Inflammatory macrophage treated with lipopolysaccharide for 4 hours (primary cell): ENCODE measurements at regions not wholly inside any gene's neighbourhood (a gene's known extent, or its start where the extent isn't known, plus 50 kb on each side); places are given as distances from the start of the nearest gene placed in this dataset.

Source experiments
- DNase-seq: peaks from one replicate; pipeline ENCODE4 v3.0.0-alpha.2; 2020

DNA sequence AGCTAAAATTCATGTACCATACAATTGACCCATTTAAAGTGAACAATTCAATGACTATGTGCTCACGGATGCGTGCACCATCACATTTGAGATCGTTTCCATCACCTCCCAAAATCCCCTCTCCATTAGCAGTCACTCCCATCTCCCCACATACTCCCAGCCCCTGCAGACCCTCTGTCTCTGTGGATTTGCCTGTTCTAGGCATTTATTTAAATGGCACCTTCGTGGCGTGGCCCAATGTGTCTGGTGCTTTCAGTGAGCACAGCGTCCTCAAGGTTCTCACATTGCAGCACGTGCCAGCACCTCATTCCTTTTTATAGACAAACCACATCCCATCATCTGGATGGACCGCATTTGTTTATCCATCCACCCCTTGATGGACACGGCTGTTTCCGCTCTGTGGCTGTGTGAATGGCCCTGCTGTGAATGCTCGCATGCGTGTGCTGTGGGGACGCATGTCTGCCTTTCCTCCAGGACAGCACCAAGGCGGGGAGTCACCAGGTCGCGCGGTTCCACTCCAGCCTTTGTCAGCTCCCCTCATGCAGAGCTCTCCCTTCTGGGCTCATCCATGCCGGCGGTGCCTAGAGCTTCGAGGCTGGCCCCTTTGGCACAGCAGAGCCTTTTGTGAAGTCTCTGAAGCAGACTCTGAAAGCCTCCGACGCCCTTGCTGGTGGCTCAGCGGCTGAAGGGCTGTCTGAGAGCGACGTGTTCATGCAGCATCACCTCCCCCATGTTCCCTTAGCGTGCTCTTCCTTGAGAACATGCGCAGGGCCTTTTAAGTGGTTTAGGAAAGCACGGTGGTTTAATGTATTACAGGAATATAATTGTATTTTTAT, 184.4 kb downstream of the KIF26A start:
- no peak for DNase-seq

DNA sequence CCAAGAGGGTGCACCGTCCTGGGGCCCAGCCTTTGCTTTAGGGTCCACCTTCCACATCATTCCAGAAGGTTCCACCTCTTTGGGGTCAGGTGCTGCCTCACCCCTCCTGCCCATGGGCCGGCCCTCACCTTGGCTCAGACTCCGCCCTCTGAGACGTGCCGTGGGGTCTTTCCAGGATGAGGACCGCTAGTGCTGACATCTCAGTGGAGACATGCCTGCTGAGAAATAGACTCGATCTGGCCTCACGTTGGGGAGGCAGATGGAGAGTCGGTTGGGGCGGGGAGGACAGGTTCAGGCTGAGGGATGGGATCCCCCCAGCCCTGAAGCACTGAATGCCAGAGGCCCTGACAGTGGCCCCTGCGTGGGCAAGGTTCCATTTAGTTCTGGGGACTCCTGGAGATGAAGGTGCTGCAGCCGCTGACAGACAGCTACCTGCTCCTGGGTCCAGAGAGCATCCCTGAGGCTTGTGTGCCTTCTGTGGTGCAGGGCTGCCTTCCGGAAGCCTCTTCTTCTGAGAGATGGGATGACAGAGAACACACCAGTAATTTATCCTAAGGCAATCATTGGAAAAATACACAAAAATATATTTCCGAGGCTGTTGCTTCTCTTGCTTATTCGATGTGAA, 185.3 kb downstream of the KIF26A start:
- DNase-seq = no peak

DNA sequence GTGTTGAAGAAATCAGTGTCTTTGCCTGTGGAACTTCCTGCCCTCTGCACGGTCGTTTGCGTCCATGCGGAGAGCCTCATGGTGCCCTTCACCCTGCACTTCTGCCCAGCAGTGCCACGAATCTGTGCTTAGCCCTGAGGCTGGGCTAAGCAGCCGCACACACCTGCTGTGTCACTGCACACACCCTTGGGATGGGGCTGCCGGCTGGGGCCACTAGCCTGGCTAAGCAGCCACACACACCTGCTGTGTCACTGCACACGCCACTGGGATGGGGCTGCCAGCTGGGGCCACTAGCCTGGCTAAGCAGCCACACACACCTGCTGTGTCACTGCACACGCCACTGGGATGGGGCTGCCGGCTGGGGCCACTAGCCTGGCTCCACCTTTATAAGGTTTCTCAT, 188.5 kb downstream of the KIF26A start:
- DNase-seq = no peak

DNA sequence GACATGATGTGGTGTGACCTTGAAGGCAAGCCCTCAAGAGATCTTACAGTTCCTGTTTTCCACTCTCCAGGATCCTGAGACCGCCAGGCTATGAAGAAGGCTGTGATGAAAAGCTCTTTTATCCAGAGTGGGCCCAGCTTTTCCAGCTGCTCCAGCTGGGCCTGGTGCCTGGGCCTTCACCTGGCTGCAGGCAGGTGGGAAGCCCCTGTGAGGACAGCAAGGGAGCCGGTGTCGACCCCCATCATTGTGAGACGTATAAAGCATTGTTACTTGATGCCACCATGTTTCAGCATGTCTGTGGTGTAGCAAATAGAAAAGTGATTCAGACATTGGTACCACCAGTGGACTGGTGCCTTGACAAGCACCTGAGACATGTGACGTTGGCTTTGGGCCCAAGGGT, 190.2 kb downstream of the KIF26A start:
- DNase-seq = no peak

DNA sequence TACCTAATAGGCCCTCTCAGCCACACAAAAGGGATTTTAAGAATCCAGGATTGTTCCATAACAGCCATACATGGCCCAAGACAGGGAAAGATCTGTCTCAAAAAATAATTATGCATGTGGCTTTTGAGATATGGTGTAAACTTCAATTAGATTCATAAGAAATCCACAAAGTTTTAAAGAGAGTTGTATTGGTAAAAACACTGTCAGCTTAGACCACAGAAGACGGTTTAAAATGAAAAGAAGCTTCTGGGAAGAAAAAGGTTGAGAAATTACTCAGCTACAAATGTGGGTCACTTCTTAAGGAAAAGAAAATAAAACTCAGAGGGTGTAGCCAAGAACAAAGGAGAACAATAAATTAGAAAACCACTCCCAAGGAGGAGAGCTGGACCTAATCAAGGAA, 191.4 kb downstream of the KIF26A start:
- no peak for DNase-seq

DNA sequence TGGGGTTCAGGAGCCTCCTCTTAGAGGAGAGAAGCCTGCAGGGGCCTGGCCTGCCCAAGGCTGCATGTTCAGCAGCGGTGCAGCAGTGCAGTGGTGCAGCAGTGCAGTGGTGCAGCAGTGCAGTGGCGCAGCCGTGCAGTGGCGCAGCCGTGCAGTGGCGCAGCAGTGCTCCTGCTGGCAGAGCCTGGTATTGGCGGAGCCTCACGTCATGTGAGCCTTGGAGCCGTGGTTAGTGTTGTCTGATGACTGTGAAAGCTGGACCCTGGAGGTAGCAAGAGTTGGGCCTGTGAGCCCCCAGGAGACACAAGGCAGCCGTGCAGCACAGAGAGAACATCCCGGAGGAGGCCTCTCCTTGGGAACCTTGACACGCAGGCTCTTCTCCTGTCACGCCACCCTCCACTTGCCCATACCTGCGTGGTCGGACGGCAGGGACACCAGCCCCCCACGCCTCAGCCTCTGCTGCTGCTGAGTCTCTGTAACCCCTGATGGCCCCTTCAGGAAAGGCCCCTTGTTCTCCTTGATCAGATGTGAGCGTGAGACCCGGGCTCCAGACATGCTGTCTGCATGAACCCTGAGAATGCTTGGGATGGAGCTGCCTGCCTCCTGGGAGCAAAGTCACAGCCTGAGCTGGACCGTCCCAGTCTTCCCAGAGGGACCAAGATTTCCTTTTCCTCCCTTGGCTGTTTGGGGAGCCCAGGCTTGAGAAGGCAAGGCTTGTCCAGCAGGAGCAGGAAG, 193.7 kb downstream of the KIF26A start:
- no peak for DNase-seq

DNA sequence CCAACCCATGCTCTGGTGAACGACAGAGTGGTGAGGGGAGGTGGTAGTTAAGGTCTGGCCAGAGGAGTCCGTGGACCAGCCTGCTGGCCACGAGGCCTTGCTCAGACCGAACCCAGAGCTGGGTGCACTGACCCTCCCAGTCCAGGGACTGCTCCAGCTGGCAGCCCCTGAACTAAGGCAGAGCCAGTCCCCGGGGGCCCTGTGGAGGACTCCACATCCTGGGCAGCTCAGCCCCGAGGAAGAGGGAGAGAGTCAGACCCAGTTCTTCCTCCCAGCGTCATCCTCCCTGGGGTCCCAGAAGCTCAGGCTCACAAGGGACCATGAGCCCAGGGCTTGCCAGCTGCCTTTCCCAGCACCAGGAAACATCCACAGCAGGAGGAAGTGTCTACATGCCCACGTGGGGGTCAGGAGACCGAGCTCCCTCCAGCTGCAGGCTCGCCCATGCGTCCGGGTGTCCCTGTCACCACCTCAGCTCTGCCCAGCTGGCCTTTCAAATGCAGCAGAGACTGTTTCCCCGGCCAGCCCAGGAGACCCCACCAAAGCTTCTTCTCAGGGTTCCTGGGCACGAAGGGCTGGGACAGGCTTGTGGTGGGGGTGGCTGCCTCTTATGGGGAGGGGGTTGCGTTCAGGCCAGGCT, 194.4 kb downstream of the KIF26A start:
- DNase-seq = peak; percentile 1

DNA sequence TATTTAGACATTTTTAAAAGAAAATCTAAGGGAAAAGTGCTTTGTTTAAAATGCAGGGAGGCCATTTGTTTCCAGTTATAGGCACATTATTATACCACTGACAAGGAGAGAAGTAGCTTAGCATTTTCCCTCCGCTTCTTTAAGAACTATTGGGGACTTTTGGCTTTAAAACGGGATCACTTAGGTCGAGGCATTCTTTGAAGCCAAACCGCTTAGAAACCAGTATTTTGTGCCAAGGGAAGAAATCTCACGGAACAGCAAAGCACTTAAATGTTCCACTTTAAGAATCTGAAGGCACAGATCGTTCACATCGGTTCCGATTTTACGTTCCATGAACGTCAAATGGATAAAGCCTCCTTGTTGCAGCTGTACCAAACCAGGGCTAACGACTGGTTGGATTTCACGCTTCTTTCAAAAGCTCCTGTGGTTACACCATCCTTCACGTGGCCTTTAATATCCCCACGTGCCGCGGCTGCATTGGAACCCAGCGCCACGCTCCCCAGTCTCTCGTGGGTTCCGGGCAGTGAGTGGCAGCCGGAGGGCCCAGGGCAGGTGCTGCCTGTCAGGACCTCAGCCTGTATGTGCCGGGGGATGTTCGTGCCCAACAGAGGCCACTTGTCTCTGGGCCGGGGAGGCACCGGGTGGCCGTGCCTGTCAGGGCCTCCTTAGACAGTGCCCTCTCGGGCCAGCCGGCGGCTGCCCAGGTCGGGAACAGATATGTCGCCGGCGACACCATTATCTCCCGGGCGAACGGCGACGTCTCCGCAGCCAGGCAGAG, 195.4 kb downstream of the KIF26A start:
- no peak for DNase-seq

DNA sequence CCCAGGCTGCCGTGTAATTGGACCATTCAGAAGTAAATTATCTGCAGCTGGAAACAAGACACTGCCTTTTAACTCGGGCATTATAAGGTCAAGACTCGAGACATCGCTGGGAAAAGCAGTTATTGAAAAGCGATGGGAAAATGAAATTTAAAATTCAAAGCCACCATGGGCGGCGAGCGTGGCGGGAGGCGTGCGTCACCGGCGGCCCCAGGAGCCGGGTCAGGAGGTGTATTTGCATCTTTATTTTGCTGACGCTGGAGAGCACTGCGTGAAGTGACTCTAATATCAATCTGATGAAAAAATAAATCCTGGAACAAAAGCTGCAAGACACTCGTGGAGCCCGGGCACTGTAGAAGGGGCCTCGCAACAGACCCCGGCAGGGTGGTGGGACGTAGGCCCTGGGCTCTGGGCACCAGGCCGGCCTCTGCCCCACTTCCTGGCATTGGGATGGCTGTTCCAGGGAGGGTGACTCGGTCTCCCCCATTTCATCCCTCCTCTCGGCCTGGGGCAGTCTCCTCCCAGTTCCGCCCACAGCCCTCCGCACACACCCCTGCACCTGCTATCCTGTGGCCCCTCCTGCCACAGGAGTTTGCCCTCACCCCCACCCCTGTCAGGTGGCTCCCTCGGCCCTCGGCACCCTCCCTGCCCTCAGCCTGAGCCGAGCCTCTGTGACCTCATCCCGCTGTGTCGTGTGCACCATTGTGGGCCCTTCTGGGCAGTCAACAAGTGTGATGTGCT, 196.2 kb downstream of the KIF26A start:
- no peak for DNase-seq

DNA sequence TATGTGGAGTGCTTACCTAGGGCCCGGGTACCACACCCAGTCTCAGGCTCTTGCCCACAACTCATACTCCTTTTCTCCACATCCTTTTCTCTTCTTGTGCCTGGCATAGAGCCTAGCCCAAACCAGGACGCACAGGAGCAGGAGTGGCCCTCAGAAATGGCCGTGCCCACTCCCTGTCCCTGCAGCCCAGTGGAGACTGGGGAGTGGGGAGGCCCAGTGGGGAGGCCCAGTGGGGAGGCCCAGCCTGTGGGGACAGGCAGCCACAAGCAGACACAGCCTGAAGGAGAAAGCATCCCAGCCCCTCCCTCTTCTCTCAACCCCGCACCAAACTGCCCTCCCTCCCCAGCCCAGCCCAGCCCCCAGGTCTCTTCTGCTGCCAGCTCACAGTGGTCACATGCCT, 196.8 kb downstream of the KIF26A start:
- no peak for DNase-seq

DNA sequence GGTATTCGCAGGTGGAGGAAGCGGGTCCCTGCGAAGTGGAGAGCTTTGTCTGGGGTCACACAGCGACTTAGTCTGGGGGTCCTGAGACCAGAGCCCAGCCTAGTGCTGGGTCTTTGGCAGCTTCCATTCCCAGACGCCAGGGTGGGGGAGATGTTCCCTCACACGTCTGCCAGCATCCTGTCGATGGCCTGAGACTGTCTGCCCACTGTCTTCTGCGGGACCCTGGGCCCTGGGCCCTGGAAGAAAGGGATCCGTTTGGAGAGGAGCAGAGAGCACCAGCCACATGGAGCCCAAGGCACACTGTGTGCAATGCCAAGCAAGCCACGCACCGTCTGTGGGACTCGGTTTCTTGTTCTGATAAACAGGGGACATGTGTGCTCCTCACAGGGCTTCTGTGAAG, 197.2 kb downstream of the KIF26A start:
- no peak for DNase-seq

DNA sequence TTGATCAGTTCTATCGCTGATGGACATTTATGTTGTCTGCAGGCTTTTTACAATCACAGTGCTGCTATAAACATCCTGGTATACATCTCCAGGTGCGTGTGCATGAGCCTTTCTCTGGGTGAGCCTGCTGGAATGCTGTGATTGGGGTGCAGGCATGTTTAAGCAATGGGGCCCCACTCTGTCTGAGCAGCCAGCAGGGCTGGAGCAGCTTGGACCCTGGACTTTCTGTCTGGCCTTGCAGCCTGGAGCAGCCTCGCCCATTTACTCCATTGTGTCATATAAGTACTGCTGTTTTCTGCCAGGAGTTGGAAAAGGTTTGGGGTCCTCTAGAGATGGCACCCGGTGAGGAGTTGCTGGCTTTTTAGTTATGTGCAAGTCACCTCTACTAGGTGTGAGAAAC, 199.0 kb downstream of the KIF26A start:
- DNase-seq = no peak

DNA sequence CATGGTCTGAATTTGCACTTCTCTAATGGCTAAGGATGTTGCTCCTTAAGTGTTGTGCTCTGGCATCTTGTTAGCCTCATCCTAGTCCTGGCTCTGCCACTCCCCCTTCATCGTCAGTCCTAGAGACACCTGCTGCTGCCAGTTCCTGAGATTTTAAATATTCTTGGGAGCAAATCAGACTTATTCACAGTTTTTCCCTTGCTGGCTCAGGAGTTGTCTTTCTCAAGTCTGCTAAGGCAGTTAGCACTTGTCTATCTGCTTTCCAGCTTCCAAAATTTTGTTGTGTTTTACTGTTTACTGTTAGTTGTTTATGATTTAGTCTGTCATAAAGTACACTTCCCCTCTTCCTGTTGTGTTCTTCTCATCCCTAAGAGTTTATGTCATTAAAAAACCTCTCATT, 201.0 kb downstream of the KIF26A start:
- DNase-seq = no peak

DNA sequence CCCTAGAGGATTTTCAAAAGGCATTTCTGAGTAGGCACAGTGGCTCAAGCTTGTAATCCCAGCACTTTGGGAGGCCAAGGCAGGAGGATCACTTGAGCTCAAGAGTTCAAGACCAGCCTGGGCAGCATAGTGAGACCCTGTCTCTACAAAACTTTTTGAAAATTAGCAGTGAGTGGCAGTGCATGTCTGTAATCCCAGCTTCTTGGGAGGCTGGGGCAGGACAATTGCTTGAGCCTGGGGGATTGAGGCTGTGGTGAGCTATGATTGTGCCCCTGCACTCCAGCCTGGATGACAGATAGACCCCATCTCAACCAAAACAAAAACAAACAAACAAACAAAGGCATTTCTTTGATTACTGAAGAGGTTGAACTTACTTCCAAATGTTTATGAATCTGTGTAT, 201.4 kb downstream of the KIF26A start:
- DNase-seq = no peak

DNA sequence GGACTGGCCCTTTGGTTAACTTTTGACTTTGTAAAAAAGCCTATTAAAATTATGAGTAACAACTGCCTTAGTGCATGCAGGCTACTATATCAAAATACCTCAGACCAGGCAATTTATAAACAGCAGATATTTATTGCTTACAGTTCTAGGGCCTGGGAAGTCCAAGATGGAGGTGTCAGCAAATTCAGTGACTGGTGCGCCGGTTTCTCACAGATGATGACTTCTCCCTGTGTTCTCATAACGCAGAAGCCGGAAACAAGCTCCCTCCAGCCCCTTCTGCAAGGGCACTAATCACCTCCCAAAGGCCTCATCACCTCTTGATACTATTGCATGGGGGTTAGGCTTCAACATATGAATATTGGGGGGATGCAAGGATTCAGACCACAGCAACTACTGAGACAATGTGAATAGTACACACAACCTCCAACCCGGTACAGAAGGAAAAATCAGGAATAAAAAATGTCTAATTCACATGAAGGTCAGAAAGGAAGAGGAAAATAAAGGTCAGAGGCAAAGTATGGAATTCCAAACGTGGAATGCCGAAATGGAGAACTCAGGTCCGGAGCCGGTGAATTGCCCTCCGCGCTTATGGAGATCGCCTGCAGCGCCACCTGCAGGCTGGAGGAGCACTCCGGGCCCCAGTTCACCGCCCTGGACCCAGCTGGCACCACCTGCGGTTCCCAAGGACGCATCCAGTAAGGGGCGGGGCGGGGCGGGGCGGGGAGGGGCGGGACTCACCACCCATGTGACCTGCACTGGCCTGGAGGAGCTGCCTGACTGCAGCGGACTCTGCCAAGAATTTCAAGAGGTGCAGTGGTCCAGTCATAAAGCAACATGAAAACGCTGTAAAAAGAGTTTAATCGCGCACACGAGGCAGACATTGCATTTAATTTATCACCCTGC, 203.4 kb downstream of the KIF26A start:
- peak; percentile 33 for DNase-seq

DNA sequence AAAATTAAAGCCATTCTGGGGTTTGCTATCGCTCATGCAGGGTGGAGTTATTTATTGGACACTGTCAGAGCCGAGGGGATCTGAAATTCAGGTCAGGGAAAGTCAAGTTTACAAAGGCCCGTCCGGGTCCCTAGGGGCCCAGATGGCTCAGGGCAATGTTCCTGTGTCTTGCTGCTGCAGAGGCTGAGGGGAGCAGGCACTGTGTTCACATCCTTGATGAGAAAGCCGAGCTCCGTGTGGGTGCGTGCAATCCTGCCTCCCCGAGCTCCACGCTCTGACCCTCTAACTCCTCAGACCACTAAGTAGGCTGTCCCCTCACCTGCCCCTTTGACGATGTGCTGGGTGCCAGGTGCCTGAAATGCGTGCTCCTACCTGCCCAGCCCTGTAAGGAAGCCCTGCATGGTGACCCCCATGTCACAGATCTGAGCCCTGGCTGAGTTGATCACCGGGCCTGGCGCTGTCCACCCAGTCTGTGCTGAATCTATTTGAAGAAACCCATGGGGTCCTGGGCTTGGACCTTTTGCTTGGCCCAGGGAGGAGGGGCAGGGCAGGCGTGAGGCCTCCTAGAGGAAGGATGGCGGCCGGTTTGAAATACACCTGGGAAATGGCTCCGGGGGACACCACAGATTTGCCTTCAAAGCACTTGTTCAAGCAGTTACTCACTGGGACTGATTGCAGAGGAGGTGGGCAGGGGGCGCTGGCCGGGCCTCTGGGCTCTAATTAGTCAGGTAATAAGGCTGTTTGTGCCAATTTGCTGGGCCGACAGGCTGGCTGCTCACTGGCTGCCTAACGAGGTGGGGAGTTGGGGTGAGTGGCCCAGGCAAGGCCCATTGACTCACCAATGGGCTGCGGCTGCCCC, 204.3 kb downstream of the KIF26A start:
- DNase-seq = no peak

DNA sequence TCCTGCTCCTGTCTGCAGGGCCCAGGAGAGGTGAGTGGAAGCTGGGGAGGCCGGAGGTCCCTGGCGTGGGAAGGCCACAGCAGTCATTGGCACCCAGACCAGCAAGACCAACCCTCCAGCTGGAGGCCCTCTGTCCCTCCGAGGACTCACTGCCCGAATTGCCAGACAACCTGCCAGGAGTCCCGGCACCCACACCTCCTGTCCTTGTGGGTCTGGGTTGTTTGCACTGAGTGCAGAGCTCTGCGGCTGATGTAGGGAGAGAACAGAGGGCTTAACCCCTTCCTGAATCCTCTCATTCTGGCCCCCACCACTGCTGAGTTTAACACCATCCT, 204.9 kb downstream of the KIF26A start:
- no peak for DNase-seq

DNA sequence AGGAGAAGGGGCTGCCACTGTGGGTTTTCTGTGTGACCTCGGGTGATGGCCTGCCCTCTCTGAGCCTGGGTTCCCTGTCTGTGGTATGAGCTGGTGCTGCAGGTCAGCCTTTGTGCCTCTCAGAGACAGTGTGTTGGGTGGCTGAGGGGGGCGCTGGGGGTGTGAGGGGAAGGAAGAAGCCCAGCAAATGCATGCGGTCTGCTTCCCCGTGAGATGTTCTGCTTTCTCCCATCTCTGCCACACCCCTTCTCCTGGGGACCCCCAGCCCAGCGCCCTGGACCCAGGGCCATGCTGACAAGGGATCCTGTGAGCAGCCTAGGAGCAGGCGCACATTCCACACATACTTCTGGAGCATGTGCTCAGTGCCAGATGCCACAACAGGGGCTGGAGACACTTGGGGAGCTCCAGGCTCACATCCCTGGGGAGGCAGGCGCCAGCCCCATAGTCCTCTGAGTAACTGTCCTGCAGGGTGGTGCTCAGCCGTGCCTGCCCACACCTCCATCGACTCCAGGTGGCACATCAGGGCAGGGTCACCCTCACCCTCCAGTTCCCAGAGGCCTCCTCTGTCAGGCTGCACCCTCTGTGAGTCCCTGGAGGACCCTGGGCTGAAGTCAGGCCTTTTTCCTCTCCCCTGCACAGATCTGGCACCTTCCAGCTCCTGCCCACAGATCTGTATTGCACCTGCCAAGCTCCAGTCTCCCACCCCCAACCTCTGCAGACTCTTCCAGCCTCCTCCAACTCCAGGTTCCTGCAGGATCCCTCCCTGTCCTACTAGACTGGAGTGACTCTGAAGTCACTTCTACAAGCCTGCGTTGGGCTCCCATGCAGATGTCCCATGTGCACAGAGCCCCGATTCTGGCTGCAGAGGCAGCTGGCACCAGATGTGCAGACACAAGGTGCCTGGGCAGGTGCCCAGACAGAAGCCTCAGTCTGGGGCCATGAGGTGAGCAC, 205.6 kb downstream of the KIF26A start:
- no peak for DNase-seq
